Esophagus (tissue), 2 donors: ENCODE measurements at regions not wholly inside any gene's neighbourhood (a gene's known extent, or its start where the extent isn't known, plus 50 kb on each side); places are given as distances from the start of the nearest gene placed in this dataset.

Experiments
- H3K27ac ChIP-seq, 2 donors: one replicate each; pipeline ENCODE4 v1.5.1; 2013; ENCODE audit warnings: low read depth in 2 of 2, mild to moderate bottlenecking in 2 of 2, inconsistent platforms in 1 of 2, low read length in 1 of 2, moderate library complexity in 1 of 2
- H3K27me3 ChIP-seq, 2 donors: one replicate each; pipeline ENCODE4 v1.6.1; 2013; ENCODE audit warnings: low read length in 2 of 2, control low read depth in 1 of 2, mild to moderate bottlenecking in 1 of 2; ENCODE audit not compliant: insufficient read depth in 2 of 2, control insufficient read depth in 1 of 2
- H3K36me3 ChIP-seq, 2 donors: one replicate each; pipeline ENCODE4 v1.6.1; 2013; ENCODE audit warnings: low read length in 1 of 2; ENCODE audit not compliant: control insufficient read depth in 2 of 2, insufficient read depth in 2 of 2
- H3K4me1 ChIP-seq, 2 donors: one replicate each; pipeline ENCODE4 v1.6.1; 2013; ENCODE audit warnings: low read length in 1 of 2; ENCODE audit not compliant: control insufficient read depth in 2 of 2, insufficient read depth in 2 of 2
- H3K4me3 ChIP-seq, 2 donors: one replicate each; pipeline ENCODE4 v1.5.1; 2013; ENCODE audit warnings: low read length in 2 of 2, mild to moderate bottlenecking in 2 of 2, low read depth in 1 of 2, moderate library complexity in 1 of 2
- H3K9me3 ChIP-seq, 2 donors: one replicate each; pipeline ENCODE4 v1.6.1; 2013; ENCODE audit warnings: mild to moderate bottlenecking in 2 of 2, low read depth in 1 of 2, low read length in 1 of 2, moderate library complexity in 1 of 2; ENCODE audit not compliant: control insufficient read depth in 2 of 2, insufficient read depth in 1 of 2
- WGBS, 2 donors: extraction: QIAGEN DNeasy Blood & Tissue Kit; methylation state at CpG; one replicate each; pipeline ENCODE4 v1.1.7; 2013; 5-methylcytosine and 5-hydroxymethylcytosine counted together
- donor health status: healthy with polysubstance abuse.
- donor health status: Bipolar disorder and iron deficiency.

GRCh38 chr3:75983111-75983510 is 197.8 kb upstream of the ZNF717 start:
- no peaks in the 10 kb centered on the region for H3K9me3 ChIP-seq
- 51 to 54% methylated on average over 2 of the region's 2 CpGs for WGBS, 2 donors
- no peak overlapping the region for H3K4me3 ChIP-seq

GRCh38 chr3:75983609-75984290 is 198.4 kb upstream of the ZNF717 start:
- 46 to 52% methylated on average over 3 of the region's 3 CpGs for WGBS, 2 donors
- Histone ChIP-seq H3K9me3 (no peaks in the 10 kb centered on the region), H3K27ac (no peak overlapping the region), H3K36me3 (no peaks in the 10 kb centered on the region), H3K4me3 (no peak overlapping the region), H3K27me3 (no peaks in the 10 kb centered on the region), H3K4me1 (no peaks in the 10 kb centered on the region)

More at GRCh38 chr3:75983111-75983510, 197.8 kb upstream of the ZNF717 start:
- H3K36me3 ChIP-seq: no peaks in the 10 kb centered on the region
- H3K27ac ChIP-seq: no peak overlapping the region
- no peaks in the 10 kb centered on the region for H3K4me1 ChIP-seq
- no peaks in the 10 kb centered on the region for H3K27me3 ChIP-seq

GRCh38 chr3:75985432-75985831 is 200.1 kb upstream of the ZNF717 start:
- no peak overlapping the region for H3K27ac ChIP-seq
- no peaks in the 10 kb centered on the region for H3K27me3 ChIP-seq
- H3K36me3 ChIP-seq: no peaks in the 10 kb centered on the region
- whole genome bisulfite sequencing, 2 donors: 24 to 38% methylated on average over 2 of the region's 2 CpGs
- H3K9me3 ChIP-seq: no peaks in the 10 kb centered on the region
- no peak overlapping the region for H3K4me3 ChIP-seq
- H3K4me1 ChIP-seq: no peaks in the 10 kb centered on the region

- Histone ChIP-seq H3K27ac (no peak overlapping the region), H3K36me3 (no peaks in the 10 kb centered on the region), H3K4me1 (no peaks in the 10 kb centered on the region), H3K27me3 (no peaks in the 10 kb centered on the region), H3K9me3 (peaks cover 2 to 4% of the 10 kb centered on the region in 2 donors), H3K4me3 (no peak overlapping the region)
- 70 to 75% methylated on average over 3 of the region's 3 CpGs for WGBS, 2 donors
These were observed 224.9 kb upstream of the ZNF717 start for GRCh38 chr3:76010252-76010651.

- Histone ChIP-seq H3K36me3 (no peaks in the 10 kb centered on the region), H3K27me3 (no peaks in the 10 kb centered on the region), H3K4me3 (no peak overlapping the region), H3K9me3 (peaks cover 2 to 4% of the 10 kb centered on the region in 2 donors), H3K27ac (no peak overlapping the region), H3K4me1 (no peaks in the 10 kb centered on the region)
- 75 to 86% methylated on average over 6 of the region's 6 CpGs for WGBS, 2 donors
These were observed 225.8 kb upstream of the ZNF717 start for GRCh38 chr3:76011121-76011520.

- no peaks in the 10 kb centered on the region for H3K27me3 ChIP-seq
- H3K4me3 ChIP-seq: no peak overlapping the region
- H3K4me1 ChIP-seq: no peaks in the 10 kb centered on the region
- WGBS, 2 donors: 96 to 100% methylated on average over 2 of the region's 2 CpGs
- H3K9me3 ChIP-seq: peaks cover 2 to 4% of the 10 kb centered on the region in 2 donors
- no peaks in the 10 kb centered on the region for H3K36me3 ChIP-seq
- no peak overlapping the region for H3K27ac ChIP-seq
These were observed 230.1 kb upstream of the ZNF717 start for GRCh38 chr3:76015496-76015895.

- H3K27ac ChIP-seq: no peak overlapping the region
These were observed 230.8 kb upstream of the ZNF717 start for GRCh38 chr3:76016111-76016510.

GRCh38 chr3:76016769-76017439 is 231.6 kb upstream of the ZNF717 start:
- H3K4me1 ChIP-seq: no peaks in the 10 kb centered on the region
- H3K27me3 ChIP-seq: no peaks in the 10 kb centered on the region
- WGBS, 2 donors: 55 to 69% methylated on average over 6 of the region's 6 CpGs
- no peak overlapping the region for H3K27ac ChIP-seq
- H3K36me3 ChIP-seq: no peaks in the 10 kb centered on the region
- H3K9me3 ChIP-seq: peaks cover 2 to 4% of the 10 kb centered on the region in 2 donors
- H3K4me3 ChIP-seq: no peak overlapping the region

More at GRCh38 chr3:76016111-76016510, 230.8 kb upstream of the ZNF717 start:
- H3K9me3 ChIP-seq: peaks cover 2 to 4% of the 10 kb centered on the region in 2 donors
- WGBS, 2 donors: 84 to 86% methylated on average over 6 of the region's 6 CpGs
- no peak overlapping the region for H3K4me3 ChIP-seq
- H3K36me3 ChIP-seq: no peaks in the 10 kb centered on the region
- H3K4me1 ChIP-seq: no peaks in the 10 kb centered on the region
- no peaks in the 10 kb centered on the region for H3K27me3 ChIP-seq

GRCh38 chr3:76021376-76021775 is 236.0 kb upstream of the ZNF717 start:
- H3K9me3 ChIP-seq: no peaks in the 10 kb centered on the region
- H3K27me3 ChIP-seq: no peaks in the 10 kb centered on the region
- H3K36me3 ChIP-seq: no peaks in the 10 kb centered on the region
- H3K27ac ChIP-seq: no peak overlapping the region
- H3K4me1 ChIP-seq: no peaks in the 10 kb centered on the region
- no peak overlapping the region for H3K4me3 ChIP-seq
- 56 to 57% methylated on average over 4 of the region's 4 CpGs for WGBS, 2 donors

GRCh38 chr3:76024640-76025039 is 239.3 kb upstream of the ZNF717 start:
- no peaks in the 10 kb centered on the region for H3K9me3 ChIP-seq
- H3K36me3 ChIP-seq: no peaks in the 10 kb centered on the region
- H3K27me3 ChIP-seq: no peaks in the 10 kb centered on the region
- no peak overlapping the region for H3K27ac ChIP-seq
- H3K4me3 ChIP-seq: no peak overlapping the region
- no peaks in the 10 kb centered on the region for H3K4me1 ChIP-seq
- 36 to 50% methylated on average over 2 of the region's 2 CpGs for WGBS, 2 donors
